ENCODE measurements at regions not wholly inside any gene's neighbourhood (a gene's known extent, or its start where the extent isn't known, plus 50 kb on each side); places are given as distances from the start of the nearest gene placed in this dataset.
"Not testable (repeated sequence)": the region's sequence is repeated elsewhere in the genome, so short reads cannot be mapped to it uniquely, and the experiment has no call there.

DNA sequence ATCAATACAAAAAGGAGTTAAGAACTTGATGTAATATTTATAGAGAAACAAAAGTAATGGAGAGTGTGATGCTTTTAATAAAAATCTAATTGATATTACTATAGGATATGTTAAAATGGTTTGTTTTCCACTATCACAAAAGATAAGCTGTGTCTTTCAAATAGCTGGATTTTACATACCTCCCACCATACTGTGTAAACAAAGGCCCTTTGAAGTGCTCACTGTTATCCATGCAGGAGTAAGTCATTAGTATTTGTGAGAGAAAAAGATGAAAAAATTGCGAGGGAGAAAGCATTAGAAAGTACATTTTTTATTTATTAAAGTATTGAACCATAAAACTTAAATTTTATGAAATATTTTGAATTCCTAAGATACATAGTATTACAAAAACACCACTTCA is 733.0 kb downstream of the GRIK2 start:
- H3K9me3 ChIP-seq (replicated peaks), result no peaks in the 10 kb centered on the region

GRCh38 chr6:102127253-102127652 is 733.7 kb downstream of the GRIK2 start:
- H3K4me1 ChIP-seq, result no peaks in the 10 kb centered on the region
- DNase-seq, result no peak
- no peaks in the 10 kb centered on the region for H3K36me3 ChIP-seq
- H3K27me3 ChIP-seq, result no peaks in the 10 kb centered on the region
- no peak overlapping the region for H3K27ac ChIP-seq
- H3K4me3 ChIP-seq, result no peak overlapping the region
- no peaks in the 10 kb centered on the region for H3K9me3 ChIP-seq (replicated peaks)

More for the DNA sequence above, 733.0 kb downstream of the GRIK2 start:
- H3K4me3 ChIP-seq, result no peak overlapping the region
- H3K27me3 ChIP-seq, result no peaks in the 10 kb centered on the region
- no peak for DNase-seq
- no peaks in the 10 kb centered on the region for H3K4me1 ChIP-seq
- no peak overlapping the region for H3K27ac ChIP-seq
- no peaks in the 10 kb centered on the region for H3K36me3 ChIP-seq

- no peak overlapping the region for H3K4me3 ChIP-seq
- no peaks in the 10 kb centered on the region for H3K27me3 ChIP-seq
- no peaks in the 10 kb centered on the region for H3K36me3 ChIP-seq
- no peaks in the 10 kb centered on the region for H3K4me1 ChIP-seq
- no peak overlapping the region for H3K27ac ChIP-seq
- no peak for DNase-seq
- no peaks in the 10 kb centered on the region for H3K9me3 ChIP-seq (replicated peaks)
These were observed 744.4 kb downstream of the GRIK2 start for GRCh38 chr6:102137859-102138258.

GRCh38 chr6:102149191-102149590 is 755.7 kb downstream of the GRIK2 start:
- Histone ChIP-seq H3K9me3 (replicated peaks) (no peaks in the 10 kb centered on the region), H3K4me3 (no peak overlapping the region), H3K27me3 (no peaks in the 10 kb centered on the region), H3K27ac (no peak overlapping the region), H3K4me1 (no peaks in the 10 kb centered on the region), H3K36me3 (no peaks in the 10 kb centered on the region)
- DNase-seq, result no peak

- Histone ChIP-seq H3K4me3 (no peak overlapping the region), H3K36me3 (no peaks in the 10 kb centered on the region), H3K9me3 (replicated peaks) (no peaks in the 10 kb centered on the region), H3K4me1 (no peaks in the 10 kb centered on the region), H3K27ac (no peak overlapping the region), H3K27me3 (no peaks in the 10 kb centered on the region)
- no peak for DNase-seq
These were observed 757.0 kb downstream of the GRIK2 start for GRCh38 chr6:102150549-102150948.

- Histone ChIP-seq H3K4me3 (no peak overlapping the region), H3K36me3 (no peaks in the 10 kb centered on the region), H3K27me3 (no peaks in the 10 kb centered on the region), H3K9me3 (replicated peaks) (no peaks in the 10 kb centered on the region), H3K4me1 (no peaks in the 10 kb centered on the region), H3K27ac (no peak overlapping the region)
- DNase-seq, result no peak
These were observed 760.7 kb downstream of the GRIK2 start for GRCh38 chr6:102154176-102154575.

DNA sequence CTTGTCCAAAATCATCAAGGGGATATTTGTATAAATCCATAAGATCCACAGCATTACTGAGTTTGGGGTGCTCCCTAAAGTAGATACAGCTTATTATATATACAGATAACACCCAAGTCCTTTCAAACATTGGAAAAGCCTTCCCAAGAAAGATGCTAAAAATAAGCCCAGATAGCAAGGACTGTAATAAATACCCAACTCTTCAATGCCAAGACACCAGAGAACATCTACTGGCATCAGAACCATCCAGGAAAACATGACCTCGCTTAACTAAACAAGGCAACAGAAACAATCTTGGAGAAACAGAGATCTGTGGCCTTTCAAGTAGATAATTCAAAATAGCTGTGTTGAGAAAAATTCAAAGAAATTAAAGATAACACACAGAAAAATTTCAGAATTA is 761.4 kb downstream of the GRIK2 start:
- Histone ChIP-seq H3K4me1 (no peaks in the 10 kb centered on the region), H3K27me3 (no peaks in the 10 kb centered on the region), H3K9me3 (replicated peaks) (no peaks in the 10 kb centered on the region), H3K27ac (no peak overlapping the region), H3K4me3 (no peak overlapping the region), H3K36me3 (no peaks in the 10 kb centered on the region)
- DNase-seq, result no peak

GRCh38 chr6:102169802-102170201 is 776.3 kb downstream of the GRIK2 start:
- not testable (repeated sequence) for H3K9me3 ChIP-seq (replicated peaks); H3K27me3 ChIP-seq; H3K4me1 ChIP-seq; DNase-seq; H3K27ac ChIP-seq; H3K36me3 ChIP-seq; H3K4me3 ChIP-seq

DNA sequence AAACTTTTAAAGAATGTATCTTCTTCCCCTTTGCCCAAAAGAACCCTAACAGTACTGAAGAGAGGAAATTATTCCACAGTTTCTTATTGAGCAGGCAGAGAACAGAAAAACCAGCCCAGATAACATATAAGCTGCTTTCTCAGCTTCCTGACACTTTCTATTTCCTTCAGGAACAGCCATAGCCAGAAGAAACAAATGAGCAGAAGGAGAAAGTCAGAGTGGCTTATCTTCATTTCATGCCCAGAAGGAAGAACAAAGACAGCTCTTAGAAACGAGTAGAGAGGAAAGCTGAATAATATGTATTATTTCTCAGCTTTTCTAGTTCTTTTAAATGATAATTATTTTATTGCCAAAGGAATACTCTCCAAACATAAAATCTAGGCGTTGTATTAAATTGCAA is 793.7 kb downstream of the GRIK2 start:
- DNase-seq, result no peak
- Histone ChIP-seq H3K36me3 (no peaks in the 10 kb centered on the region), H3K9me3 (replicated peaks) (no peaks in the 10 kb centered on the region)

DNA sequence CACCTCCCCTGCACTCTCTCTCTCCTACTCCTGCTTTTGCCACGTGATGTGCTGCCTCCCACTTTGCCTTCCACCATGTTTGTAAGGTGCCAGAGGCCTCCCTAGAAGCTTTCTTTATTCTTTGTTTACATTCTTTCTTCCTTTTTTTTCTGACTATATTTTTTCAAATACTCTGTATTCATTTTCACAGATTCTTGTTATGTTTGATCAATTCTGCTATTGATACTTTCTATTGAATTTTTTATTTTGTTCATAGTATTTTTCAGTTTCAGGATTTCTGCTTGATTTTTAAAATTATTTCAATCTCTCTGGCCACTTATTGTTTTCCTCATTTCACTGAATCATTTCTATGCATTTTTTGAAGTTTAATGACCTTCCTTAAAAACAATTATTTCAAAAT is 801.8 kb downstream of the GRIK2 start:
- H3K4me3 ChIP-seq, result no peak overlapping the region
- no peaks in the 10 kb centered on the region for H3K4me1 ChIP-seq
- no peak overlapping the region for H3K27ac ChIP-seq
- no peaks in the 10 kb centered on the region for H3K27me3 ChIP-seq
- 0 out of 2 replicates have a peak, but pooled peaks cover 4% of the 10 kb centered on the region for H3K9me3 ChIP-seq (replicated peaks)
- H3K36me3 ChIP-seq, result no peaks in the 10 kb centered on the region
- DNase-seq, result no peak

More for the DNA sequence above, 793.7 kb downstream of the GRIK2 start:
- no peak overlapping the region for H3K27ac ChIP-seq
- H3K4me3 ChIP-seq, result no peak overlapping the region
- H3K27me3 ChIP-seq, result peaks cover 2% of the 10 kb centered on the region; the same call in 1 of the 2 replicates
- no peaks in the 10 kb centered on the region for H3K4me1 ChIP-seq

GRCh38 chr6:102197211-102197610 is 803.7 kb downstream of the GRIK2 start:
- H3K27me3 ChIP-seq, result no peaks in the 10 kb centered on the region
- no peak overlapping the region for H3K27ac ChIP-seq
- H3K36me3 ChIP-seq, result no peaks in the 10 kb centered on the region
- no peak overlapping the region for H3K4me3 ChIP-seq
- H3K4me1 ChIP-seq, result no peaks in the 10 kb centered on the region
- 0 out of 2 replicates have a peak, but pooled peaks cover 4% of the 10 kb centered on the region for H3K9me3 ChIP-seq (replicated peaks)
- DNase-seq, result peak; percentile 5 to 7

- Histone ChIP-seq H3K27ac (no peak overlapping the region), H3K9me3 (replicated peaks) (no peaks in the 10 kb centered on the region), H3K4me1 (no peaks in the 10 kb centered on the region), H3K4me3 (no peak overlapping the region), H3K27me3 (no peaks in the 10 kb centered on the region), H3K36me3 (no peaks in the 10 kb centered on the region)
- no peak for DNase-seq
These were observed 810.8 kb downstream of the GRIK2 start for GRCh38 chr6:102204351-102204750.

DNA sequence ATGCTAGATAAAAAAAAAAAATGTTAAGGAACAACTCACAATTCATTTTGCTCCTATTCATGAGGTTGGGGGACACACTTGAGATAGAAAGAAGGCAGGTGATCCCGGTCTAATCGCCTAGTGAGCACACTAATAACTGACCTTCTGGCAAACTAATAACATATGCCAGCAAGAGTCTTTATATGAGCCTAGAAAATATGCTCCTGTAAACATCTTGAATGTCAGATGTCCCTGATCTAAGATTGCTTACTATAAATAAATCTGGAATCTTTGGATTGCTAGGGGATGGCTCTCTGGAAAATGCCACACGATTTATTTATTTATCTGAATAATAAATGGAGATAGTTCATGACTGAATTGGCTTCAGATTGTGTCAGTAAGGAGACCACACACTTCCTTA is 821.9 kb downstream of the GRIK2 start:
- Histone ChIP-seq H3K4me3 (no peak overlapping the region), H3K36me3 (no peaks in the 10 kb centered on the region), H3K9me3 (replicated peaks) (no peaks in the 10 kb centered on the region), H3K4me1 (no peaks in the 10 kb centered on the region), H3K27ac (no peak overlapping the region), H3K27me3 (no peaks in the 10 kb centered on the region)
- DNase-seq, result no peak

DNA sequence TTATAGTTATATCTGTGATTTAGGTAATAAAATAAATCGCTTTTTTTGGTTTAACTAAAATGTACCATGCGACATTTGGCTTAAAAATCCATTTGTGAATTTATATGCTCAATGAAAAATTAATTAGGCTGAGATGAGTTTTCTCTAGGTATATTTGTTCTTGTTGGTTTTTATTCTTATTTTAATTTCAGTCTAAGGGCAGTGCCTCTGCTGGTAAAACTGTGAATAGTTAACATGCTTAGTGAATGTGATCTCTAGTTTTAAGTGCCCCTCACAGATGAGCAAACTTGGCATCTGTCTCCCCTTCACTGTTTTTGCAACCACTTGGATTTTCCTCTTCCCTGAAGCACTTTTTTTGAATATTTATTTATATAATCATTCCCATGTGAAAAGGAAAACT is 822.7 kb downstream of the GRIK2 start:
- Histone ChIP-seq H3K27me3 (no peaks in the 10 kb centered on the region), H3K9me3 (replicated peaks) (no peaks in the 10 kb centered on the region), H3K27ac (no peak overlapping the region), H3K4me3 (no peak overlapping the region), H3K4me1 (no peaks in the 10 kb centered on the region), H3K36me3 (no peaks in the 10 kb centered on the region)
- no peak for DNase-seq

DNA sequence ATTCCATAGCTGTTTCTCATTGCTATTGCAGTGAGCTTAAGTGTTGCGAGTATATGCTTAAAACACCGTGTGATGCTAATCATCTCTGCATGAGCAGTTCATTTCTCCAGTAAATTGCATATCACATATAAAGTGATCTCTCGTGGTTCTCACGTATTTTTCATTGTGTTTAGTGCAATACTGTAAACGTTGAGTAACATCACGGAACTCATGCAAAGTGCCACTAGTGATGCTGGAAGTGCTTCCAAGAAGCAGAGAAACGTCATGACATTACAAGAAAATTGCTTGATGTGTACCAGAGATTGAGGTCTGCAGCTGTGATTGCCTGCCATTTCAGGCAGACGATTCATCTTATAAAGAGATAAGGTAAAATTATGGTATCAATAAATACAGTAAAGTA is 830.4 kb downstream of the GRIK2 start:
- Histone ChIP-seq H3K4me3 (no peak overlapping the region), H3K27ac (no peak overlapping the region), H3K9me3 (replicated peaks) (no peaks in the 10 kb centered on the region), H3K36me3 (no peaks in the 10 kb centered on the region), H3K4me1 (no peaks in the 10 kb centered on the region), H3K27me3 (no peaks in the 10 kb centered on the region)
- DNase-seq, result no peak

- H3K9me3 ChIP-seq (replicated peaks), result no peaks in the 10 kb centered on the region
- H3K27ac ChIP-seq, result no peak overlapping the region
- no peaks in the 10 kb centered on the region for H3K4me1 ChIP-seq
- H3K27me3 ChIP-seq, result no peaks in the 10 kb centered on the region
- H3K4me3 ChIP-seq, result no peak overlapping the region
- no peaks in the 10 kb centered on the region for H3K36me3 ChIP-seq
- no peak for DNase-seq
These were observed 835.8 kb downstream of the GRIK2 start for GRCh38 chr6:102229271-102229670.

Measured in SJCRH30 (cell line).